Keratinocyte (primary cell): ENCODE measurements at regions not wholly inside any gene's neighbourhood (a gene's known extent, or its start where the extent isn't known, plus 50 kb on each side); places are given as distances from the start of the nearest gene placed in this dataset.

ENCODE experiments used
- DNase-seq: peaks from one replicate; pipeline ENCODE4 v3.0.0-alpha.2; 2011; ENCODE audit warnings: low read depth, missing footprints, low spot score
- FAIRE-seq: peaks from 2 replicates; lab custom pipeline; 2011; peaks lifted over from hg19 to GRCh38; lab: Jason Lieb, UNC
- H2AFZ ChIP-seq: 2 replicates; pipeline ENCODE4 v1.6.0; 2012; ENCODE audit warnings: low read length, control low read depth, inconsistent platforms; ENCODE audit not compliant: control insufficient read depth
- H3K27ac ChIP-seq: 2 replicates; pipeline ENCODE4 v1.5.1; 2011; ENCODE audit warnings: low read length; ENCODE audit not compliant: control insufficient read depth, insufficient read depth
- H3K27me3 ChIP-seq: 3 replicates; pipeline ENCODE4 v1.6.0; 2011; ENCODE audit warnings: low read length; ENCODE audit not compliant: control insufficient read depth, insufficient read depth; ENCODE audit errors: extremely low read depth
- H3K36me3 ChIP-seq, 2 experiments: 2 replicates in 1 of 2; 3 replicates in 1 of 2; pipeline ENCODE4 v1.5.1; 2011; ENCODE audit warnings: low read length in 2 of 2, mild to moderate bottlenecking in 1 of 2; ENCODE audit not compliant: control insufficient read depth in 2 of 2, insufficient read depth in 2 of 2; ENCODE audit errors: extremely low read depth in 1 of 2
- H3K4me1 ChIP-seq: 3 replicates; pipeline ENCODE4 v1.5.1; 2011; ENCODE audit warnings: low read length; ENCODE audit not compliant: control insufficient read depth, insufficient read depth; ENCODE audit errors: extremely low read depth
- H3K4me2 ChIP-seq: 3 replicates; pipeline ENCODE4 v1.6.0; 2011; ENCODE audit warnings: low read depth, low read length; ENCODE audit not compliant: control insufficient read depth, insufficient read depth; ENCODE audit errors: extremely low read depth
- H3K4me3 ChIP-seq, 3 experiments: fragments of 200-600 bp in 1 of 3; sonication (generic) in 1 of 3; 2 replicates in 2 of 3; 3 replicates in 1 of 3; pipeline ENCODE4 v1.5.1; 2011 to 2016; ENCODE audit warnings: low read length in 3 of 3, mild to moderate bottlenecking in 3 of 3, control low read depth in 2 of 3, inconsistent platforms in 1 of 3, low read depth in 1 of 3, mixed read lengths in 1 of 3, mixed run types in 1 of 3, moderate library complexity in 1 of 3; ENCODE audit not compliant: control insufficient read depth in 2 of 3, insufficient read depth in 2 of 3; ENCODE audit errors: extremely low read depth in 1 of 3
- H3K79me2 ChIP-seq: 2 replicates; pipeline ENCODE4 v1.6.0; 2012; ENCODE audit warnings: low read length; ENCODE audit not compliant: control insufficient read depth, insufficient read depth
- H3K9ac ChIP-seq: 3 replicates; pipeline ENCODE4 v1.6.0; 2011; ENCODE audit warnings: low read length; ENCODE audit not compliant: control insufficient read depth, insufficient read depth; ENCODE audit errors: extremely low read depth
- H3K9me1 ChIP-seq: 3 replicates; pipeline ENCODE4 v1.6.0; 2011; ENCODE audit warnings: low read length; ENCODE audit not compliant: control insufficient read depth, insufficient read depth; ENCODE audit errors: extremely low read depth
- H3K9me3 ChIP-seq: 2 replicates; pipeline ENCODE4 v1.5.1; 2012; ENCODE audit warnings: low read depth, low read length; ENCODE audit not compliant: control insufficient read depth
- H4K20me1 ChIP-seq: 3 replicates; pipeline ENCODE4 v1.6.0; 2011; ENCODE audit warnings: low read length; ENCODE audit not compliant: control insufficient read depth, insufficient read depth; ENCODE audit errors: extremely low read depth
- CTCF ChIP-seq, 3 experiments: IDR thresholded peaks in 1 of 3; conservative IDR thresholded peaks in 1 of 3; optimal IDR thresholded peaks in 1 of 3; 2 replicates in 2 of 3; 3 replicates in 1 of 3; pipeline versions ENCODE3 to v1.5.1; 2011; ENCODE audit warnings: low read length in 3 of 3, mild to moderate bottlenecking in 3 of 3, moderate library complexity in 2 of 3, control low read depth in 1 of 3, inconsistent platforms in 1 of 3; ENCODE audit not compliant: insufficient read depth in 2 of 3; ENCODE audit errors: extremely low read depth in 1 of 3
- EZH2 ChIP-seq: IDR thresholded peaks from one replicate; pipeline ENCODE4 v1.6.1; 2012; ENCODE audit warnings: inconsistent platforms, mild to moderate bottlenecking, low read length, moderate library complexity
- dilution Hi-C: fragments of 300-500 bp; cut with MboI; formaldehyde crosslinking; loops from one replicate; pipeline ENCODE4 v1.7.0; 2020; ENCODE audit warnings: low sequenced_read_pairs; ENCODE audit not compliant: extremely low pct_ligation_motif_present

- no peak overlapping the region for H3K4me3 ChIP-seq
- no peaks in the 10 kb centered on the region for H3K27me3 ChIP-seq
- H3K9ac ChIP-seq = no peak overlapping the region
- no peaks in the 10 kb centered on the region for H3K36me3 ChIP-seq
- H3K4me1 ChIP-seq = no peaks in the 10 kb centered on the region
- no peak overlapping the region for H3K27ac ChIP-seq
- H3K9me3 ChIP-seq = no peaks in the 10 kb centered on the region
- H4K20me1 ChIP-seq = no peaks in the 10 kb centered on the region
- H3K4me2 ChIP-seq = no peak overlapping the region
- FAIRE-seq = no peak
- no peaks in the 10 kb centered on the region for H3K9me1 ChIP-seq
- H3K79me2 ChIP-seq = no peaks in the 10 kb centered on the region
- no peak for DNase-seq
- no peak overlapping the region for H2AFZ ChIP-seq
- no peak for TF ChIP-seq EZH2
- TF ChIP-seq CTCF (optimal IDR thresholded peaks at IDR 0.05 in 1 of 3, IDR thresholded peaks at IDR 0.05 in 1 of 3, conservative IDR thresholded peaks at IDR 0.05 in 1 of 3; ENCODE audit: extremely low read depth in 1 of 3, insufficient read depth in 2 of 3, low read length in 3 of 3) = no peak
- dilution Hi-C loops = no loop called here
Measured at GRCh38 chr11:116283300-116283699, 489.5 kb downstream of the BUD13 start.

GRCh38 chr11:116282481-116282880, 490.3 kb downstream of the BUD13 start:
- H2AFZ ChIP-seq = no peak overlapping the region
- dilution Hi-C loops = no loop called here
- DNase-seq (no peak), FAIRE-seq (no peak)
- H3K4me1 ChIP-seq = no peaks in the 10 kb centered on the region
- no peaks in the 10 kb centered on the region for H3K79me2 ChIP-seq
- H3K27ac ChIP-seq = no peak overlapping the region
- no peak overlapping the region for H3K9ac ChIP-seq
- no peaks in the 10 kb centered on the region for H3K9me1 ChIP-seq
- no peaks in the 10 kb centered on the region for H3K27me3 ChIP-seq
- H3K36me3 ChIP-seq = no peaks in the 10 kb centered on the region
- TF ChIP-seq EZH2 (no peak), CTCF (optimal IDR thresholded peaks at IDR 0.05 in 1 of 3, IDR thresholded peaks at IDR 0.05 in 1 of 3, conservative IDR thresholded peaks at IDR 0.05 in 1 of 3; ENCODE audit: extremely low read depth in 1 of 3, insufficient read depth in 2 of 3, low read length in 3 of 3) (no peak)
- H3K4me2 ChIP-seq = no peak overlapping the region
- H3K4me3 ChIP-seq = no peak overlapping the region
- no peaks in the 10 kb centered on the region for H4K20me1 ChIP-seq
- no peaks in the 10 kb centered on the region for H3K9me3 ChIP-seq
